ENCODE measurements at regions not wholly inside any gene's neighbourhood (a gene's known extent, or its start where the extent isn't known, plus 50 kb on each side); places are given as distances from the start of the nearest gene placed in this dataset.

- H3K4me3 Mint-ChIP-seq = no peak overlapping the region
- 92% methylated on average over 2 of the region's 2 CpGs for WGBS (ENCODE audit: insufficient coverage)
- Histone ChIP-seq H3K4me3 (ENCODE audit: low read length) (no peak overlapping the region), H3K4me1 (ENCODE audit: control insufficient read depth, insufficient read depth, low read length) (no peaks in the 10 kb centered on the region), H3K9me3 (ENCODE audit: control insufficient read depth, insufficient read depth, low read length) (no peaks in the 10 kb centered on the region), H3K27me3 (ENCODE audit: control insufficient read depth, insufficient read depth, low read length) (no peaks in the 10 kb centered on the region), H3K27ac (ENCODE audit: low read length) (no peak overlapping the region), H3K36me3 (ENCODE audit: control insufficient read depth, insufficient read depth, low read length) (no peaks in the 10 kb centered on the region)
- peaks cover 3 to 16% of the 10 kb centered on the region in 2 donors for H3K27me3 Mint-ChIP-seq (ENCODE audit: low read depth in 2 of 2)
- no peaks in the 10 kb centered on the region for H3K36me3 Mint-ChIP-seq
- DNase-seq (no peak), ATAC-seq (no peak)
- intact Hi-C loops (cut with micrococcal nuclease) = no loop called here
- H3K9me3 Mint-ChIP-seq = no peaks in the 10 kb centered on the region
- no peaks in the 10 kb centered on the region for H3K4me1 Mint-ChIP-seq
- H3K27ac Mint-ChIP-seq = no peak overlapping the region
- no peak for TF ChIP-seq CTCF (IDR thresholded peaks at IDR 0.05)
Observed at GRCh38 chr1:229759586-229759985, 133.5 kb downstream of the URB2 start.

- Histone ChIP-seq H3K27ac (ENCODE audit: low read length) (no peak overlapping the region), H3K27me3 (ENCODE audit: control insufficient read depth, insufficient read depth, low read length) (no peaks in the 10 kb centered on the region), H3K9me3 (ENCODE audit: control insufficient read depth, insufficient read depth, low read length) (no peaks in the 10 kb centered on the region), H3K4me3 (ENCODE audit: low read length) (no peak overlapping the region), H3K36me3 (ENCODE audit: control insufficient read depth, insufficient read depth, low read length) (no peaks in the 10 kb centered on the region), H3K4me1 (ENCODE audit: control insufficient read depth, insufficient read depth, low read length) (no peaks in the 10 kb centered on the region)
- WGBS (ENCODE audit: insufficient coverage) = 91% methylated on average over 7 of the region's 7 CpGs
- TF ChIP-seq CTCF (IDR thresholded peaks at IDR 0.05) = no peak
- Mint-ChIP-seq H3K4me1 (no peaks in the 10 kb centered on the region), H3K27ac (no peak overlapping the region), H3K9me3 (no peaks in the 10 kb centered on the region), H3K27me3 (ENCODE audit: low read depth in 2 of 2) (peaks cover 3 to 17% of the 10 kb centered on the region in 2 donors), H3K4me3 (no peak overlapping the region), H3K36me3 (no peaks in the 10 kb centered on the region)
- DNase-seq (no peak), ATAC-seq (no peak)
- intact Hi-C loops (cut with micrococcal nuclease) = no loop called here
Observed at GRCh38 chr1:229760478-229760996, 134.5 kb downstream of the URB2 start.

- Histone ChIP-seq H3K9me3 (ENCODE audit: control insufficient read depth, insufficient read depth, low read length) (no peaks in the 10 kb centered on the region), H3K27me3 (ENCODE audit: control insufficient read depth, insufficient read depth, low read length) (no peaks in the 10 kb centered on the region), H3K4me3 (ENCODE audit: low read length) (no peak overlapping the region), H3K4me1 (ENCODE audit: control insufficient read depth, insufficient read depth, low read length) (no peaks in the 10 kb centered on the region), H3K27ac (ENCODE audit: low read length) (no peak overlapping the region), H3K36me3 (ENCODE audit: control insufficient read depth, insufficient read depth, low read length) (no peaks in the 10 kb centered on the region)
- Mint-ChIP-seq H3K27me3 (ENCODE audit: low read depth in 2 of 2) (peaks cover 3 to 26% of the 10 kb centered on the region in 2 donors), H3K4me1 (no peaks in the 10 kb centered on the region), H3K36me3 (no peaks in the 10 kb centered on the region), H3K4me3 (no peak overlapping the region), H3K27ac (no peak overlapping the region), H3K9me3 (no peaks in the 10 kb centered on the region)
- intact Hi-C loops (cut with micrococcal nuclease) = no loop called here
- 87% methylated on average over 5 of the region's 5 CpGs for WGBS (ENCODE audit: insufficient coverage)
- DNase-seq (no peak), ATAC-seq (no peak)
- TF ChIP-seq CTCF (IDR thresholded peaks at IDR 0.05) = no peak
Observed at GRCh38 chr1:229762891-229763290, 136.8 kb downstream of the URB2 start.

- TF ChIP-seq CTCF (IDR thresholded peaks at IDR 0.05) = no peak
- Mint-ChIP-seq H3K4me3 (no peak overlapping the region), H3K4me1 (no peaks in the 10 kb centered on the region), H3K27me3 (ENCODE audit: low read depth in 2 of 2) (peaks cover 18 to 62% of the 10 kb centered on the region in 2 donors), H3K27ac (no peak overlapping the region), H3K9me3 (no peaks in the 10 kb centered on the region), H3K36me3 (no peaks in the 10 kb centered on the region)
- intact Hi-C loops (cut with micrococcal nuclease) = no loop called here
- H3K4me3 ChIP-seq (ENCODE audit: low read length) = no peak overlapping the region
- no peak overlapping the region for H3K27ac ChIP-seq (ENCODE audit: low read length)
- WGBS (ENCODE audit: insufficient coverage) = 89% methylated on average over 4 of the region's 5 CpGs
- H3K36me3 ChIP-seq (ENCODE audit: control insufficient read depth, insufficient read depth, low read length) = no peaks in the 10 kb centered on the region
- ATAC-seq (no peak), DNase-seq (no peak)
- H3K27me3 ChIP-seq (ENCODE audit: control insufficient read depth, insufficient read depth, low read length) = no peaks in the 10 kb centered on the region
- no peaks in the 10 kb centered on the region for H3K4me1 ChIP-seq (ENCODE audit: control insufficient read depth, insufficient read depth, low read length)
- no peaks in the 10 kb centered on the region for H3K9me3 ChIP-seq (ENCODE audit: control insufficient read depth, insufficient read depth, low read length)
Observed at GRCh38 chr1:229768232-229768631, 142.2 kb downstream of the URB2 start.
